Astrocyte (in vitro differentiated cells and primary cell): ENCODE measurements at regions not wholly inside any gene's neighbourhood (a gene's known extent, or its start where the extent isn't known, plus 50 kb on each side); places are given as distances from the start of the nearest gene placed in this dataset.
A peak's percentile ranks its signal among the peaks of the same experiment; 100 is the strongest.

Source experiments
- DNase-seq: peaks from one replicate; pipeline ENCODE4 v3.0.0-alpha.2; 2010; ENCODE audit warnings: low read depth
- FAIRE-seq: peaks from 2 replicates; lab custom pipeline; 2011; peaks lifted over from hg19 to GRCh38; lab: Jason Lieb, UNC
- H2AFZ ChIP-seq: 2 replicates; pipeline ENCODE4 v1.6.0; 2012; ENCODE audit warnings: low read depth, low read length, inconsistent platforms
- H3K27ac ChIP-seq: 2 replicates; pipeline ENCODE4 v1.5.1; 2011; ENCODE audit warnings: low read depth, low read length, inconsistent platforms
- H3K27me3 ChIP-seq: 2 replicates; pipeline ENCODE4 v1.6.0; 2011; ENCODE audit warnings: low read length, inconsistent platforms; ENCODE audit not compliant: insufficient read depth
- H3K36me3 ChIP-seq: 2 replicates; pipeline ENCODE4 v1.5.1; 2011; ENCODE audit warnings: low read length, inconsistent platforms; ENCODE audit not compliant: insufficient read depth
- H3K4me1 ChIP-seq: 2 replicates; pipeline ENCODE4 v1.5.1; 2011; ENCODE audit warnings: low read length, inconsistent platforms; ENCODE audit not compliant: insufficient read depth
- H3K4me2 ChIP-seq: 2 replicates; pipeline ENCODE4 v1.6.0; 2012; ENCODE audit warnings: low read length, inconsistent platforms
- H3K4me3 ChIP-seq: 2 replicates; pipeline ENCODE4 v1.5.1; 2011; ENCODE audit warnings: low read depth, mild to moderate bottlenecking, low read length, inconsistent platforms; ENCODE audit not compliant: insufficient read depth
- H3K79me2 ChIP-seq: 2 replicates; pipeline ENCODE4 v1.6.0; 2012; ENCODE audit warnings: mild to moderate bottlenecking, low read length, inconsistent platforms; ENCODE audit not compliant: insufficient read depth
- H3K9ac ChIP-seq: 2 replicates; pipeline ENCODE4 v1.6.0; 2012; ENCODE audit warnings: mild to moderate bottlenecking, low read length, inconsistent platforms
- H3K9me3 ChIP-seq: 2 replicates; pipeline ENCODE4 v1.5.1; 2012; ENCODE audit warnings: low read depth, mild to moderate bottlenecking, low read length, inconsistent platforms; ENCODE audit not compliant: insufficient read depth
- H4K20me1 ChIP-seq: 2 replicates; pipeline ENCODE4 v1.6.0; 2012; ENCODE audit warnings: low read length, inconsistent platforms; ENCODE audit not compliant: insufficient read depth
- H3K27ac Mint-ChIP-seq: one replicate; pipeline ENCODE4 v1.8.0; 2021; ENCODE audit warnings: mild to moderate bottlenecking, mixed read lengths; ENCODE audit not compliant: unreplicated experiment
- H3K27me3 Mint-ChIP-seq: one replicate; pipeline ENCODE4 v1.8.0; 2021; ENCODE audit warnings: low read depth, mixed read lengths; ENCODE audit not compliant: unreplicated experiment
- H3K36me3 Mint-ChIP-seq: one replicate; pipeline ENCODE4 v1.8.0; 2021; ENCODE audit warnings: low read depth, mixed read lengths; ENCODE audit not compliant: unreplicated experiment
- H3K4me1 Mint-ChIP-seq: one replicate; pipeline ENCODE4 v1.8.0; 2021; ENCODE audit warnings: low read depth, mixed read lengths; ENCODE audit not compliant: unreplicated experiment
- H3K4me3 Mint-ChIP-seq: one replicate; pipeline ENCODE4 v1.8.0; 2021; ENCODE audit warnings: mild to moderate bottlenecking, moderate library complexity, mixed read lengths; ENCODE audit not compliant: unreplicated experiment
- H3K9me3 Mint-ChIP-seq: one replicate; pipeline ENCODE4 v1.8.0; 2021; ENCODE audit warnings: mild to moderate bottlenecking, mixed read lengths; ENCODE audit not compliant: unreplicated experiment
- EZH2 ChIP-seq: IDR thresholded peaks from 2 replicates; pipeline ENCODE4 v1.6.1; 2012; ENCODE audit warnings: mild to moderate bottlenecking, low read length, inconsistent platforms; ENCODE audit not compliant: insufficient read depth
- TF ChIP-seq, protein P1 (sequence below): IDR thresholded peaks from 2 replicates; pipeline ENCODE4 v1.5.1; 2011; ENCODE audit warnings: low read depth, mild to moderate bottlenecking, inconsistent platforms, low read length, moderate library complexity; ENCODE audit not compliant: insufficient read depth

DNA sequence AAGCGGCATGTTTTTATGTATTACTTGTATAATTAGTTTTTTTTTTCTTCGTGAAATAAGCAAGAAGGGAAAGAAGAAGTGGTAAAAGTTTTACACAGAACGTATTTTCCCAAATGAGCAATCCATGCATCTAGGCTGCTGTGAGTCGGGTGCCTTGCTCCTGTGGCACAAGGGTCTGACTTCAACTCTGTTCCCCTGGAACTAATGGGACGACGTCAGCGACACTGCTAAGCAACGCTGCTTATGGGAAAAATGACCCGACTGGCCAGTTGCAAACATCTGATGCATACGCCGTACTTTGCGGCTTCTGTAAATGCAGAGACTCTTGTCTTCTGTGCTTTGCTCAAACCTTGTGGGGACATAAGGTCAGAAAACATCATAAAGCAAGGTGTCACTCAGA, 66.3 kb downstream of the MPP7 start:
- H4K20me1 ChIP-seq, result no peaks in the 10 kb centered on the region
- TF ChIP-seq, protein P1, sequence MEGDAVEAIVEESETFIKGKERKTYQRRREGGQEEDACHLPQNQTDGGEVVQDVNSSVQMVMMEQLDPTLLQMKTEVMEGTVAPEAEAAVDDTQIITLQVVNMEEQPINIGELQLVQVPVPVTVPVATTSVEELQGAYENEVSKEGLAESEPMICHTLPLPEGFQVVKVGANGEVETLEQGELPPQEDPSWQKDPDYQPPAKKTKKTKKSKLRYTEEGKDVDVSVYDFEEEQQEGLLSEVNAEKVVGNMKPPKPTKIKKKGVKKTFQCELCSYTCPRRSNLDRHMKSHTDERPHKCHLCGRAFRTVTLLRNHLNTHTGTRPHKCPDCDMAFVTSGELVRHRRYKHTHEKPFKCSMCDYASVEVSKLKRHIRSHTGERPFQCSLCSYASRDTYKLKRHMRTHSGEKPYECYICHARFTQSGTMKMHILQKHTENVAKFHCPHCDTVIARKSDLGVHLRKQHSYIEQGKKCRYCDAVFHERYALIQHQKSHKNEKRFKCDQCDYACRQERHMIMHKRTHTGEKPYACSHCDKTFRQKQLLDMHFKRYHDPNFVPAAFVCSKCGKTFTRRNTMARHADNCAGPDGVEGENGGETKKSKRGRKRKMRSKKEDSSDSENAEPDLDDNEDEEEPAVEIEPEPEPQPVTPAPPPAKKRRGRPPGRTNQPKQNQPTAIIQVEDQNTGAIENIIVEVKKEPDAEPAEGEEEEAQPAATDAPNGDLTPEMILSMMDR, result no peak
- no peak for TF ChIP-seq EZH2
- DNase-seq (peak; percentile 30), FAIRE-seq (no peak)
- H3K4me1 Mint-ChIP-seq, result no peaks in the 10 kb centered on the region
- H3K9me3 Mint-ChIP-seq, result no peaks in the 10 kb centered on the region
- H3K27ac Mint-ChIP-seq, result no peak overlapping the region
- no peaks in the 10 kb centered on the region for H3K79me2 ChIP-seq
- H3K4me3 ChIP-seq, result no peak overlapping the region
- no peaks in the 10 kb centered on the region for H3K27me3 ChIP-seq
- no peaks in the 10 kb centered on the region for H3K36me3 ChIP-seq
- no peak overlapping the region for H3K4me3 Mint-ChIP-seq
- no peak overlapping the region for H3K27ac ChIP-seq
- H3K36me3 Mint-ChIP-seq, result no peaks in the 10 kb centered on the region
- no peaks in the 10 kb centered on the region for H3K9me3 ChIP-seq
- H2AFZ ChIP-seq, result no peak overlapping the region
- H3K27me3 Mint-ChIP-seq, result no peaks in the 10 kb centered on the region
- no peak overlapping the region for H3K4me2 ChIP-seq
- no peak overlapping the region for H3K9ac ChIP-seq
- no peaks in the 10 kb centered on the region for H3K4me1 ChIP-seq

DNA sequence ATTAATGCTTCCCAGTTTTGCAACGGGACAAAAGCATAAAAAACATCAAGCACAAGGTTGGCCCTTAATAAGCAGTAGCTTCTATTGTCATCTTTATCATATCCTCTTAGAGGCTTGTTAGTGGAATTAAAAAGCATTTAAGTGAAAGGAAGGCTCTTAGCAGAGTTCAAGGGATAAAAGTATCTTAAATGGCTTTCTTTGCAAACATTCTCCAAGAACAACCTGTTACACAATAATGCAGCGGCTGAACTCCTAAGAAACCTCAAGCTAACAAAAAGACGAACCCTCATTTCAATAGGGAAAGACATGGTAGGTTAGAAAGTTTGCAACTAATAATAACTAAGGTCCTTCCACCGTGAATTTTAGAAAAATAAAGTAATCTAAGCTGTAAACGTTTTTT, 82.1 kb downstream of the MPP7 start:
- Mint-ChIP-seq H3K36me3 (no peaks in the 10 kb centered on the region), H3K9me3 (no peaks in the 10 kb centered on the region), H3K4me3 (no peak overlapping the region), H3K27ac (no peak overlapping the region), H3K27me3 (no peaks in the 10 kb centered on the region), H3K4me1 (peaks cover 42% of the 10 kb centered on the region)
- Histone ChIP-seq H3K79me2 (no peaks in the 10 kb centered on the region), H3K27ac (no peak overlapping the region), H3K9me3 (no peaks in the 10 kb centered on the region), H3K4me3 (no peak overlapping the region), H3K4me2 (no peak overlapping the region), H4K20me1 (no peaks in the 10 kb centered on the region), H2AFZ (no peak overlapping the region), H3K9ac (no peak overlapping the region), H3K36me3 (no peaks in the 10 kb centered on the region), H3K27me3 (no peaks in the 10 kb centered on the region), H3K4me1 (peaks cover 5% of the 10 kb centered on the region)
- TF ChIP-seq, protein P1, result no peak
- no peak for TF ChIP-seq EZH2
- DNase-seq (no peak), FAIRE-seq (no peak)

DNA sequence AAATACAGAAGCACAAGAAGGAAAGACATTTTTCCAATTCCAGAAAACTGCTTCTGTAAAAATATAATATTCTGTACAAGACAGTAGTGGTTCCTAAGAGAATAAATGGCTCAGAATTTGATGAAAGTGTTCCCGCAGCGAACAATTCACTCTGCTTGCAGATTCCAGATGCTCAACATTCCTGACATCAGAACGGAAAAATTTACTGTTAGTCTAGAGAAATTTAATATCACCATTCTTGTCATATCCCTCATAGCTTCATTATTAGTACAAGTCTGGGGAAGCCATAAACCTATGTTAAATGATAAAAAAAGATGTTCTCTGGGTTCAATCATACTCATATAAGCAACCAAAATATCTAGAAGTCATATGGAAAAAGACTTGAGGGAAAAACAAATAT, 83.6 kb downstream of the MPP7 start:
- H2AFZ ChIP-seq, result no peak overlapping the region
- H3K4me1 Mint-ChIP-seq, result peaks cover 51% of the 10 kb centered on the region
- no peaks in the 10 kb centered on the region for H3K9me3 ChIP-seq
- no peak overlapping the region for H3K9ac ChIP-seq
- no peaks in the 10 kb centered on the region for H3K79me2 ChIP-seq
- no peaks in the 10 kb centered on the region for H3K27me3 Mint-ChIP-seq
- H3K27ac Mint-ChIP-seq, result peak overlapping the region; percentile 97
- no peaks in the 10 kb centered on the region for H4K20me1 ChIP-seq
- DNase-seq, result peak; percentile 69
- no peak overlapping the region for H3K4me3 Mint-ChIP-seq
- no peaks in the 10 kb centered on the region for H3K9me3 Mint-ChIP-seq
- no peak for FAIRE-seq
- TF ChIP-seq EZH2, result no peak
- TF ChIP-seq, protein P1, result no peak
- no peak overlapping the region for H3K4me2 ChIP-seq
- no peak overlapping the region for H3K4me3 ChIP-seq
- H3K36me3 Mint-ChIP-seq, result no peaks in the 10 kb centered on the region
- H3K27ac ChIP-seq, result no peak overlapping the region
- no peaks in the 10 kb centered on the region for H3K36me3 ChIP-seq
- H3K27me3 ChIP-seq, result no peaks in the 10 kb centered on the region
- H3K4me1 ChIP-seq, result peaks cover 5% of the 10 kb centered on the region
